Caco-2 (cell line): ENCODE measurements at regions not wholly inside any gene's neighbourhood (a gene's known extent, or its start where the extent isn't known, plus 50 kb on each side); places are given as distances from the start of the nearest gene placed in this dataset.

Experiments
- BruUV-seq: library from RNA; stranded (reverse); fragments of 400-500 nt; replicated peaks from 2 replicates; lab custom pipeline; 2021; lab: Mats Ljungman, UMichigan
- CTCF ChIA-PET: fragments of 300-600 bp; sonication (Branson Sonifier 250); formaldehyde crosslinking; loops from one replicate; lab custom pipeline; 2022; ENCODE audit warnings: antibody characterized with exemption; lab: Charles Lee
- POLR2A ChIA-PET: fragments of 300-600 bp; sonication (Branson Sonifier 250); formaldehyde crosslinking; loops from one replicate; lab custom pipeline; 2022; ENCODE audit warnings: antibody characterized with exemption; lab: Charles Lee
- DNase-seq, 2 experiments: peaks; one replicate each; pipeline versions ENCODE4 v3.0.0 to v3.0.0-alpha.2; 2020 to 2022
- H3K27me3 ChIP-seq: replicated peaks from 2 replicates; pipeline ENCODE4 v1.6.0; 2011; ENCODE audit warnings: low read length; ENCODE audit not compliant: control insufficient read depth, insufficient read depth
- H3K36me3 ChIP-seq: 2 replicates; pipeline ENCODE4 v1.5.1; 2011; ENCODE audit warnings: low read length; ENCODE audit not compliant: control insufficient read depth, insufficient read depth
- H3K4me1 ChIP-seq: fragments of 250-450 bp; sonication (Bioruptor Pico); 2 replicates; pipeline ENCODE4 v1.5.1; 2020; ENCODE audit warnings: mild to moderate bottlenecking
- H3K4me3 ChIP-seq: 2 replicates; pipeline ENCODE4 v1.5.1; 2011; ENCODE audit warnings: low read depth, mild to moderate bottlenecking, control low read depth, low read length
- H3K9me3 ChIP-seq: fragments of 250-450 bp; sonication (Bioruptor Pico); 2 replicates; pipeline ENCODE4 v1.5.1; 2020; ENCODE audit warnings: mild to moderate bottlenecking, moderate library complexity
- H3K27ac Mint-ChIP-seq: one replicate; pipeline ENCODE4 v1.8.0; 2022; ENCODE audit warnings: mixed read lengths; ENCODE audit not compliant: unreplicated experiment
- H3K27me3 Mint-ChIP-seq: one replicate; pipeline ENCODE4 v1.8.0; 2022; ENCODE audit warnings: mixed read lengths; ENCODE audit not compliant: insufficient read depth, unreplicated experiment
- H3K36me3 Mint-ChIP-seq: one replicate; pipeline ENCODE4 v1.8.0; 2022; ENCODE audit warnings: mild to moderate bottlenecking, mixed read lengths; ENCODE audit not compliant: insufficient read depth, unreplicated experiment
- H3K4me1 Mint-ChIP-seq: one replicate; pipeline ENCODE4 v1.8.0; 2022; ENCODE audit warnings: low read depth, mixed read lengths; ENCODE audit not compliant: unreplicated experiment
- H3K4me3 Mint-ChIP-seq: one replicate; pipeline ENCODE4 v1.8.0; 2022; ENCODE audit warnings: mild to moderate bottlenecking, moderate library complexity, mixed read lengths; ENCODE audit not compliant: unreplicated experiment
- H3K9me3 Mint-ChIP-seq: one replicate; pipeline ENCODE4 v1.8.0; 2022; ENCODE audit warnings: mixed read lengths; ENCODE audit not compliant: unreplicated experiment
- CTCF ChIP-seq, 2 experiments: fragments of 200-600 bp in 1 of 2; IDR thresholded peaks; 1 replicate in 1 of 2; 2 replicates in 1 of 2; pipeline versions ENCODE4 v1.5.1 to v1.8.0; 2011 to 2022; ENCODE audit warnings: antibody characterized with exemption in 1 of 2, control low read depth in 1 of 2, inconsistent platforms in 1 of 2, low read depth in 1 of 2, low read length in 1 of 2, mild to moderate bottlenecking in 1 of 2, moderate library complexity in 1 of 2; ENCODE audit not compliant: insufficient read depth in 1 of 2, severe bottlenecking in 1 of 2, unreplicated experiment in 1 of 2
- intact Hi-C: fragments of 100-400 bp; cut with micrococcal nuclease; formaldehyde crosslinking; loops from one replicate; pipeline ENCODE4 v1.10.0; 2022; ENCODE audit not compliant: unreplicated experiment

- TF ChIP-seq CTCF (IDR thresholded peaks at IDR 0.05; ENCODE audit: insufficient read depth in 1 of 2, low read depth in 1 of 2, low read length in 1 of 2, severe bottlenecking in 1 of 2, unreplicated experiment in 1 of 2), result no peak
- H3K4me3 ChIP-seq, result no peak overlapping the region
- intact Hi-C loops, result no loop called here
- POLR2A ChIA-PET, result no interaction called here
- no peaks in the 10 kb centered on the region for H3K27me3 Mint-ChIP-seq
- peaks cover 12% of the 10 kb centered on the region for H3K4me1 Mint-ChIP-seq
- DNase-seq, result no peak
- CTCF ChIA-PET, result no interaction called here
- H3K9me3 Mint-ChIP-seq, result peaks cover 31% of the 10 kb centered on the region
- no TSS peak for BruUV-seq
- peaks cover 9% of the 10 kb centered on the region for H3K4me1 ChIP-seq
- peaks cover 1% of the 10 kb centered on the region; the same call in 1 of the 2 replicates for H3K9me3 ChIP-seq
- no peaks in the 10 kb centered on the region for H3K27me3 ChIP-seq
- no peaks in the 10 kb centered on the region for H3K36me3 ChIP-seq
- no peak overlapping the region for H3K4me3 Mint-ChIP-seq
- H3K27ac Mint-ChIP-seq, result no peak overlapping the region
- H3K36me3 Mint-ChIP-seq, result no peaks in the 10 kb centered on the region
Measured at GRCh38 chr5:31000287-31000686, 193.2 kb upstream of the CDH6 start.

DNA sequence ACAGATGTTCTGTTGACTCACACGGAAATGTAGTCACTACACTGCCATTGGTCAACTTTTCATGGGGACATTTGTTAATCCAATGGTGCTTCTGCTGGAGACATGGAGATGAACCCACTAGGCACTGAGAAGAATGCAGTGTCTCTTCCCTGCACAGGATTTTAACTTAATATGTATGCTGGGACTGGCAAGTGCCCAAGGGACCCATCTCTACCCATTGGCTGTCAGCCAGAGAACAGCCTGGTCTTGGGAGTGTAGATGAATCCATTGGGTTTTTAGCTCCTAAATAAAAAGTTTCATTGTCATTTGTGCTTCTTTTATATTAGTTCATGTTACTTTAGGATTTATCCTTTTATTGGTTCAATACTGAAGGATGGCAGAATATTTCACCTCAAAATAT lies 195.8 kb upstream of the CDH6 start:
- POLR2A ChIA-PET, result no interaction called here
- Mint-ChIP-seq H3K27ac (no peak overlapping the region), H3K36me3 (no peaks in the 10 kb centered on the region), H3K27me3 (no peaks in the 10 kb centered on the region), H3K4me3 (no peak overlapping the region), H3K9me3 (peaks cover 17% of the 10 kb centered on the region), H3K4me1 (no peaks in the 10 kb centered on the region)
- Histone ChIP-seq H3K4me1 (no peaks in the 10 kb centered on the region), H3K4me3 (no peak overlapping the region), H3K27me3 (no peaks in the 10 kb centered on the region), H3K9me3 (no peaks in the 10 kb centered on the region), H3K36me3 (no peaks in the 10 kb centered on the region)
- CTCF ChIA-PET, result no interaction called here
- no TSS peak for BruUV-seq
- intact Hi-C loops, result no loop called here
- no peak for TF ChIP-seq CTCF (IDR thresholded peaks at IDR 0.05; ENCODE audit: insufficient read depth in 1 of 2, low read depth in 1 of 2, low read length in 1 of 2, severe bottlenecking in 1 of 2, unreplicated experiment in 1 of 2)
- DNase-seq, result no peak

DNA sequence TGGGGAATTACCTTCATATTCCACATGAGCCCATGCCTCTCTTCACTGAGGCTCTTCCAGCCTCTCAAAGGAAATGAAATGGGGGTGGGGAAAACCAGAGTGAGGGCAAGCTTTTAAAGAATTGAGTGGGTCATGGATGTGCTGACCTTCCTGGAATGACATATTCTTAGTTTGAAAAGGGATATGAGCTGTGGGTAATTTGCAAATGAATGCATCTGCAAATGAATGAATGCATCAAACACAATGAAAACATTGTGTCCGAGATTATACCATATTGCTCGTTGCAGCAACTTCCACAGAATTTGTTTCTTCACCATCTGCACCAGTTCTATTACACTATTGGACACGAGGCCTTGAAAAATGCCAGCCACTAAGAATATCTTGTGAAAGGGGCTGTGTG lies 198.6 kb upstream of the CDH6 start:
- Mint-ChIP-seq H3K36me3 (no peaks in the 10 kb centered on the region), H3K27me3 (no peaks in the 10 kb centered on the region), H3K9me3 (peaks cover 17% of the 10 kb centered on the region), H3K27ac (no peak overlapping the region), H3K4me1 (no peaks in the 10 kb centered on the region), H3K4me3 (no peak overlapping the region)
- ChIA-PET POLR2A (no interaction called here), CTCF (no interaction called here)
- no TSS peak for BruUV-seq
- no peaks in the 10 kb centered on the region for H3K27me3 ChIP-seq
- intact Hi-C loops, result no loop called here
- TF ChIP-seq CTCF (IDR thresholded peaks at IDR 0.05; ENCODE audit: insufficient read depth in 1 of 2, low read depth in 1 of 2, low read length in 1 of 2, severe bottlenecking in 1 of 2, unreplicated experiment in 1 of 2), result no peak
- DNase-seq, result no peak
- H3K4me1 ChIP-seq, result no peaks in the 10 kb centered on the region
- H3K36me3 ChIP-seq, result no peaks in the 10 kb centered on the region
- H3K4me3 ChIP-seq, result no peak overlapping the region
- H3K9me3 ChIP-seq, result no peaks in the 10 kb centered on the region
